ENCODE measurements at regions not wholly inside any gene's neighbourhood (a gene's known extent, or its start where the extent isn't known, plus 50 kb on each side); places are given as distances from the start of the nearest gene placed in this dataset.
A peak's percentile ranks its signal among the peaks of the same experiment; 100 is the strongest.

- TF ChIP-seq, protein P1, sequence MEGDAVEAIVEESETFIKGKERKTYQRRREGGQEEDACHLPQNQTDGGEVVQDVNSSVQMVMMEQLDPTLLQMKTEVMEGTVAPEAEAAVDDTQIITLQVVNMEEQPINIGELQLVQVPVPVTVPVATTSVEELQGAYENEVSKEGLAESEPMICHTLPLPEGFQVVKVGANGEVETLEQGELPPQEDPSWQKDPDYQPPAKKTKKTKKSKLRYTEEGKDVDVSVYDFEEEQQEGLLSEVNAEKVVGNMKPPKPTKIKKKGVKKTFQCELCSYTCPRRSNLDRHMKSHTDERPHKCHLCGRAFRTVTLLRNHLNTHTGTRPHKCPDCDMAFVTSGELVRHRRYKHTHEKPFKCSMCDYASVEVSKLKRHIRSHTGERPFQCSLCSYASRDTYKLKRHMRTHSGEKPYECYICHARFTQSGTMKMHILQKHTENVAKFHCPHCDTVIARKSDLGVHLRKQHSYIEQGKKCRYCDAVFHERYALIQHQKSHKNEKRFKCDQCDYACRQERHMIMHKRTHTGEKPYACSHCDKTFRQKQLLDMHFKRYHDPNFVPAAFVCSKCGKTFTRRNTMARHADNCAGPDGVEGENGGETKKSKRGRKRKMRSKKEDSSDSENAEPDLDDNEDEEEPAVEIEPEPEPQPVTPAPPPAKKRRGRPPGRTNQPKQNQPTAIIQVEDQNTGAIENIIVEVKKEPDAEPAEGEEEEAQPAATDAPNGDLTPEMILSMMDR (conservative IDR thresholded peaks at IDR 0.05; ENCODE audit: low read depth, low read length): no peak
- no peak for TF ChIP-seq MXI1 (IDR thresholded peaks at IDR 0.05; ENCODE audit: borderline replicate concordance, low read depth, low read length)
- TF ChIP-seq POLR2A (IDR thresholded peaks at IDR 0.05; ENCODE audit: low read depth, low read length): no peak
- TF ChIP-seq SMC3 (IDR thresholded peaks at IDR 0.05; ENCODE audit: low read depth, low read length): no peak
- TF ChIP-seq, protein P2, sequence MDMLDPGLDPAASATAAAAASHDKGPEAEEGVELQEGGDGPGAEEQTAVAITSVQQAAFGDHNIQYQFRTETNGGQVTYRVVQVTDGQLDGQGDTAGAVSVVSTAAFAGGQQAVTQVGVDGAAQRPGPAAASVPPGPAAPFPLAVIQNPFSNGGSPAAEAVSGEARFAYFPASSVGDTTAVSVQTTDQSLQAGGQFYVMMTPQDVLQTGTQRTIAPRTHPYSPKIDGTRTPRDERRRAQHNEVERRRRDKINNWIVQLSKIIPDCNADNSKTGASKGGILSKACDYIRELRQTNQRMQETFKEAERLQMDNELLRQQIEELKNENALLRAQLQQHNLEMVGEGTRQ (IDR thresholded peaks at IDR 0.05; ENCODE audit: low read depth, low read length): peak; percentile 29; the same call in 1 of the 2 replicates
- peak; percentile 85 for TF ChIP-seq BHLHE40 (IDR thresholded peaks at IDR 0.05; ENCODE audit: low read depth, low read length)
These were observed 84.3 kb upstream of the RALY start for GRCh38 chr20:33909331-33909921.
